GM18511 (cell line): ENCODE measurements at regions not wholly inside any gene's neighbourhood (a gene's known extent, or its start where the extent isn't known, plus 50 kb on each side); places are given as distances from the start of the nearest gene placed in this dataset.

Experiments used
- ATAC-seq: cut with Tn5 transposase; IDR thresholded peaks from one replicate; pipeline ENCODE4 v1.9.1; 2021; ENCODE audit warnings: mild to moderate bottlenecking, moderate library complexity; ENCODE audit not compliant: unreplicated experiment

GRCh38 chr1:194151056-194151455 lies 964.6 kb upstream of the B3GALT2 start:
- ATAC-seq = no peak

- no peak for ATAC-seq
Measured at GRCh38 chr1:194150242-194150641, 963.8 kb upstream of the B3GALT2 start.

GRCh38 chr1:194133152-194133551 lies 946.7 kb upstream of the B3GALT2 start:
- ATAC-seq = no peak

- ATAC-seq = no peak
Measured at GRCh38 chr1:194118086-194118485, 931.7 kb upstream of the B3GALT2 start.

DNA sequence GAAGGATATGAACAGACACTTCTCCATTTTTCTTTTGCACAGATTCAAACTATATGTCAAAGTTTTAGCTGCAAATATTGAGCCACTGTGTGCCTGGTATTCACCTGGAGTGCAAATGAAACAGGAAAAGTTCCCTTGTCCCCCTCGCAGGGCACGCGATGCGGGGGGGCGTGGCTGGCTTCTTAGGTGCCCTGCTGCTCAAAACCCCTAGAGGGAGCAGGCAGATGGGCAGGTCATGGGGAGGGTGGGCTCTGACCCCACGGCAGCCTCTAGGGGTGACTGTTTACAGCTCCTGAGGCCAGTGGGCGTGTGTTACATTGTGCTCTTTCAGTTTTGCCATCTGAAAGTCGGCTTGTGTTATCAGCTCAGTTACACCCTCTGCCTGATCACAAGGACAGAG lies 931.2 kb upstream of the B3GALT2 start:
- ATAC-seq = no peak

DNA sequence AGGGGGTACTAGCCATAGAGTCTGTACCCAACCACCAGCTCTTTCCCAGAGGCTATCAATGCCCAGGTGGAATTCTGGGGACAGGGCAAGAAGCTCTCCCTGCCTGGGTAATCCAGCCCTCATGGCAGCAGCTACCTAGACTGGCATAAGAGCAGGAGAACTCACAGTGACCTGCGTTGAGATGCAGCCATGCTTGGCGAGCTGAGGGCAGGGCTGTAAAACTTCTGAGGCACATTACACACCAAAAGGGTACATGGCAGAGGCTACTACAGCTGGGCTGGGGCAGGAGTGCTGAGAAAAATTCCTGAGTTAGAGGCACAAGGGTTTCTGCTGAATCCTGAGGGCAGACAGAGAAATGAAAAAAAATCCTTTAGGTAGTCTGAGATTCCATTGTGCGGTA lies 927.9 kb upstream of the B3GALT2 start:
- ATAC-seq = no peak

DNA sequence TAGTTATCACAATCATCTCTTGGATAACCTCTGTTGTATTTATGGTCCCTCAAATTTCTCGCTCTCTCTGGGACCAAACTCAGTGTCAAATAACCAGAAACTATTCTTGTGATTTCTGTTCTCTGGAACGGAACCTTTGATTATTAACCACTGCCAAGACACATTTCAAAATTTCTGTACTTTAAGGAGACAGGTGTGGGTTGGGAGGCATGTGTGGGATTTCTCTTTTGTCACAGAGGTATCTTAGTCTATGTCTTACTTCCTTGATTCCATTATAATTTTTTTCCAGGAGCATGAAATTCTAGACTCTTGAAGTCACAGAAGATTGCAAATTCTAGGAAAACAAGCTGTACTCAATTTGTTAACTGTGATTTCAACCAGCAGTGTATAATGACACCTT lies 919.0 kb upstream of the B3GALT2 start:
- ATAC-seq = no peak

GRCh38 chr1:194104247-194104844 lies 917.9 kb upstream of the B3GALT2 start:
- ATAC-seq = no peak

- no peak for ATAC-seq
Measured at GRCh38 chr1:194103516-194104246, 917.3 kb upstream of the B3GALT2 start.

DNA sequence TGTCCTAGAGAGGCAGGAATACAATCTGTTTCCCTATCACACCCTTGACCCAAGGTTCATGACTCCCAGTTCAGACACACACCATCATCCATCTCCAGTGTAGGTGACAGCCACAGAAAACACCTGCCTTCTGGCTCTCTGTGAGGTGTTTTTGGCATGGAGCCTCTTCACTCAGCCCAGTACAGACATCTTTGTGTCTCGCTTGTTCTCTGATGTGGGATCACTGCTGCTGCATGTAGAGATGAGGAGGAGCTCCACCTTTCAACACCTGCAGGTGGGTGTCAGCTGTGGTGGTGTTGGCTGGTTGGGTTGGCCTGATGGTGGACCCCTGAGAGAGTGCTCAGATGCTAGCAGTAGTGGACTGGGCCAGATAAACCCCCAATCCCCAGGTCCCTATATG lies 916.7 kb upstream of the B3GALT2 start:
- ATAC-seq = no peak

- no peak for ATAC-seq
Measured at GRCh38 chr1:194102607-194103006, 916.2 kb upstream of the B3GALT2 start.

DNA sequence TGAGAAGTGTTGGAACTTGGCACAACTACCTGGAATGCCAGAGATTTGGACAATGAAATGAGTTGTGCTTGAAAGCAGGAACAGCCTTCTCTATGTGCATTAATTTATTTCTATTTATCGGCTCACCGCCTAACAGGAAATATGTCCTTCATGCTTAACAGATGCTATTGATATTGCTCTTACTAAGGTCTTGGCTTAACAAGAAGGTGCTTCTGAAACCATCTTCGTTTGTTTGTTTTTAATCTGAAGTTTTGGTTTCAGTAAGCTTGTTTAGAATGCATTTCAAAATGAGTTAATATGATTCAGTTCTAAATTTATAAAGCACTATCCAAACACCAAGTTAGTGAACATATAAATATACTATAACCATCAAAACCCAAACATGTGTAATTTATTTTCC lies 898.3 kb upstream of the B3GALT2 start:
- no peak for ATAC-seq

DNA sequence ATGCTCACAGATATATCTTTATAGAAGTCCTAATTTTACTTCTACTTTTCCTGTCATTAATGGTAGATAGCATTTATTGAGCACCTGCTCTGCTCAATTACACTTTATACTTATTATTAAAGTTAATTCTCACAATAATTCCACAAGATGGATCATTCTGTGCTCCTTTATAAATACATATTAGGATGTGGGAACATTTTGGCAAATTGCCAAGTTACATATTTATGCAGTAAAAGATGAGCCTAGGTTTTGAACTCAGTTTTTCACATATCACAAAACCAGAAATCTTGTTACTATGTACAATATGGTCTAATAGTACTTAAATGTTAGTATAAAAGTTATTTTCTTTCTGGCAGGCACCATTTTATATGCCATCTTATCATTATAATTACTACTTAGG lies 895.0 kb upstream of the B3GALT2 start:
- no peak for ATAC-seq

- ATAC-seq = no peak
Measured at GRCh38 chr1:194080826-194081225, 894.4 kb upstream of the B3GALT2 start.

- ATAC-seq = peak; percentile 54
Measured at GRCh38 chr1:194078765-194079164, 892.4 kb upstream of the B3GALT2 start.

DNA sequence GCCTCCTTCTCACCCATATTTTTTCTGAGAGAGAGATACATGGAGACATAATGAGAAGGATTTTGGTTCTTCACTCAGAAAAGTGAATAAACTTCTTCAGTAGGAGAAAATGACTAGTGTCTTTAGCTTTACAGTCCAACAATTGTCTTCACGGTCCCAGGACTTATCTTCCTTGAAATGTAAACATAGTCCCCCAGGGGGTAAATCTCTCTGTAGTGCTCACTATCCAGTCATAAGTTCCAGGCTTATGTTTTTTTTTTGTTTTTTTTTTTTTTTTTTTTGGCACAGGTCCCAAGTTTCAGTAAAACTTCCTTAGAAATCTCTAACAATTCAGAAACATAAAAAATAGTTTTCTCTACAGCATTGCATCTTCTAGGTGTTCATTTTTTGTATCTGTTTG lies 890.2 kb upstream of the B3GALT2 start:
- no peak for ATAC-seq

GRCh38 chr1:194073833-194074232 lies 887.4 kb upstream of the B3GALT2 start:
- ATAC-seq = no peak

GRCh38 chr1:194071205-194071604 lies 884.8 kb upstream of the B3GALT2 start:
- ATAC-seq = no peak

DNA sequence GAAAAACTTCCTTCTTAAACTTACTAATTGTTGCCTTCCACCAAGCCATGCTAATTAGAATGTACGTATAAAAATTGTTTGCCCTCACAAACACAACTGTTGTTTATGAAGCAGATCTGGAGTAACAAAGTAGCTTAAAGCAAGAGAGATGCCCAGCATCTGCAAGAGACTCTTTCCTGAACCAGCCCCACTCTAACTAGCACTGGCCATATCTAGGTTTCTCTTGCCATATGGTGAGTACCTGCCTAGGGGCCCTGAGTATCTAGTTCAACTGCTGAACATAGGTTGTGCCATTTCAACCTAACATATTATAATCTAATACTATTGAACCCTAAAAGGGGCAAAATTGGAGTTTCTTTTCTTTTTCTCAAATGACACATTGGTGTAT lies 883.4 kb upstream of the B3GALT2 start:
- ATAC-seq = no peak

- no peak for ATAC-seq
Measured at GRCh38 chr1:194069168-194069830, 882.9 kb upstream of the B3GALT2 start.

DNA sequence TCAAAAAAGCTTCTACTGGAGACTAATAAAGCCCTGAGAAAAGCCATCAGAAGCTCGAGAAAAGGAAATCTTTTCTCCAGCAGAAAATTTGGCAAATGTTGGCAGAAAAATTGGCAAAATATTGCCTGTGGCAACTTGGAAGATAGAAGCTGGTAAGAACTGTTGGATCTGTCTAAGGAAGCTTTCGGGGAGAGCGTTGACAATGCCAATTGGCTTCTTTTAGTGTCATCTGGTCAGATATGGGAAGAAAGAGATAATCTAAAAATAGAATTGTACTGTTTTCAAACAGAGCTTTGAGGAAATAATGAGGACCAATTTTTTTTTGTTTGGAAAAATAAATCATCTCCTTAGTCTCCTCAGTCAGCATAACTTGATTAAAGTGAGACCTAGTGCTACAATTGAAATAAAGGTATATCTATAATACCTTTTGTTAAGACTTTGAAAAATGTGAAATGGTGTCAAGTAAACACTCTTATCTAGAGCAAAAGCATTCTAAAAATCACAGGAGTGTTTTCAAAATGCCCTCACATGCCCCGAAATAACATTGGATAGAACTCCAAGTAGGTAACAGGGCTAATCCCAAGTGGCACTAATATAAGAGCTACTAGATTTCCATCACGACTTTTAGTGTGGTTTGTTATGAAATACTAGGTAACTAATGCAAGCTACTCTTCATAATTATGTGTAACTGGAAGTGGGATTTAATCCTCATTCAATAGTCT lies 882.2 kb upstream of the B3GALT2 start:
- ATAC-seq = no peak

DNA sequence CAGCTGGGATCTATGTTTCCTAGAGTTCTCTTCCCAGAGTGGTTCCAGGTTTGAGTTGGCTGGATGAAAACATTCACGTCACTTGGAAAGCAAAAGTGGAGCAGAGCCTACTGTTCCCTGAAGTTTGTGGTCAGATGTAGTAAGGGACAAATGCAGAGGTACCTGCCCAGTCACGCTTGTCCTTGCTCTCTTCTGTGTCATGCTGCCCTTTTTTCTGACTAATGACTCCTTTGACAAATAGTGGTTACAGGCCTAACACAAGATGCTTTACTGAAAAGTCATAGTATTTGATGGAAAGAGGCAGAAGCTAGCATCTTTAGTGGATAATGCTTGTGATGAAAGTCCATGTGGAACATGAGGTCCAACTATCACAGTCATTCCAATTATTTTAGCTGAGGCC lies 881.4 kb upstream of the B3GALT2 start:
- ATAC-seq = no peak
